Retinal pigment epithelial cell (primary cell): ENCODE measurements at regions not wholly inside any gene's neighbourhood (a gene's known extent, or its start where the extent isn't known, plus 50 kb on each side); places are given as distances from the start of the nearest gene placed in this dataset.

Experiments
- DNase-seq: peaks from one replicate; pipeline ENCODE4 v3.0.0-alpha.2; 2010; ENCODE audit warnings: low read depth
- H3K4me3 ChIP-seq: 2 replicates; pipeline ENCODE4 v1.5.1; 2011; ENCODE audit warnings: mild to moderate bottlenecking, low read length, control low read depth, moderate library complexity
- TF ChIP-seq, protein P1 (sequence below): conservative IDR thresholded peaks from 2 replicates; pipeline ENCODE4 v1.5.1; 2011; ENCODE audit warnings: low read depth, low read length, control low read depth, inconsistent platforms

DNA sequence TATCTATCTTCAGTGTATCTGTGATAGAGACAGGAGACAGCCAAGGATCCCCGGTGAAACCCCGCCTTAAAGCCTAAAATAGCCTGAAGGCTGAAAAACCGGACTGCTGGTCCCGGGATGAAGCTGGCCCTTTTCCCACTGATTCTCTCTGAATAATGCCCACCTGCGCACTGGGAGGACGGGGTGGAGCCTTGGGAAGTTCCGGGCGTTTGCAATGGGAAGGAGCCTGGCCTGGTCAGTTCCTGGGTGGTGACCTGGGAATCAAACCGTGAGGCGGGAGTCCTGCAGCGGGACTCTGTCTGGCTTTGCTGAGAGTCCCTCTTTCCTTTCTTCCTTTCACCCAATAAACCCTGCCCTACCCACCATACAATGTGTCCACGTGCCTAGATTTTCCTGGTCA lies 157.9 kb downstream of the C3orf38 start:
- no peak for DNase-seq
- H3K4me3 ChIP-seq = no peak overlapping the region
- TF ChIP-seq, protein P1, sequence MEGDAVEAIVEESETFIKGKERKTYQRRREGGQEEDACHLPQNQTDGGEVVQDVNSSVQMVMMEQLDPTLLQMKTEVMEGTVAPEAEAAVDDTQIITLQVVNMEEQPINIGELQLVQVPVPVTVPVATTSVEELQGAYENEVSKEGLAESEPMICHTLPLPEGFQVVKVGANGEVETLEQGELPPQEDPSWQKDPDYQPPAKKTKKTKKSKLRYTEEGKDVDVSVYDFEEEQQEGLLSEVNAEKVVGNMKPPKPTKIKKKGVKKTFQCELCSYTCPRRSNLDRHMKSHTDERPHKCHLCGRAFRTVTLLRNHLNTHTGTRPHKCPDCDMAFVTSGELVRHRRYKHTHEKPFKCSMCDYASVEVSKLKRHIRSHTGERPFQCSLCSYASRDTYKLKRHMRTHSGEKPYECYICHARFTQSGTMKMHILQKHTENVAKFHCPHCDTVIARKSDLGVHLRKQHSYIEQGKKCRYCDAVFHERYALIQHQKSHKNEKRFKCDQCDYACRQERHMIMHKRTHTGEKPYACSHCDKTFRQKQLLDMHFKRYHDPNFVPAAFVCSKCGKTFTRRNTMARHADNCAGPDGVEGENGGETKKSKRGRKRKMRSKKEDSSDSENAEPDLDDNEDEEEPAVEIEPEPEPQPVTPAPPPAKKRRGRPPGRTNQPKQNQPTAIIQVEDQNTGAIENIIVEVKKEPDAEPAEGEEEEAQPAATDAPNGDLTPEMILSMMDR = no peak

DNA sequence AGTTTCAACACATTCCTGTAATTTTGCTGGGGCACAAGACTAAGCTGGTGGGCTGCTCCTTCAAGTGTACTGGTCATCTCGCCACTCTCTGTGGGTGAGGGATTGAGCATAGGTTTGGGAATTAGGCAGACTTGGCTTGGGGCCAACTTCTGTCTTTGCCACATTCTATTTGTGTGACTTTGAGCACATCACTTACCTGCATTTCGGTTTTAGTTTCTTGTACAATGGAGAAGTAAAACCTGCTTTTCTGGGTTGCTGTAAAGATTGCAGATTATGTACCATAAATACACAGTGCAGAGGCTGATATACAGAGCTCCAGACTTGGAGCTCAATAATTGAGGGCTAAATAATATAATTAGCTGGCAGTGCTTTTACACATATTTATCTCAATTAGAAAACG lies 162.1 kb downstream of the C3orf38 start:
- TF ChIP-seq, protein P1 = no peak
- DNase-seq = no peak
- H3K4me3 ChIP-seq = no peak overlapping the region

DNA sequence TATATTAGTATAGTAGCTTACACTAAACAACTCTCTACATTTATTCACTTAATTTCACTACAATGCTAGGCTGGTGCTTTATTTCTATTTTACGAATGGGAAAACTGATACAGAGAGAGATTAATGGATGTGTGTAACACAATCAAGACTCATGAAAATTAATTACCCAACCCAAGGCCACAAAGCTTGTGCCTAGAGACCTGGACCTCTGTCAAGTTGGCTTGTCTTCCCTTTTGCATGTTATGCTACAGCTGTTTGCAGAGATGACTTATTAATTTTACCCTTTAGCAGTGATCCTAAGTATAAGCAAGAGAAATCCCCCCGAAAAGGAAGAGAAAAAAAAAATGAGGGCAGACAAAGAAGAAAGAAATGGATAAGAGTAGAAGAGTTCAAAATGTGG lies 162.5 kb downstream of the C3orf38 start:
- TF ChIP-seq, protein P1 = no peak
- no peak overlapping the region for H3K4me3 ChIP-seq
- DNase-seq = no peak

DNA sequence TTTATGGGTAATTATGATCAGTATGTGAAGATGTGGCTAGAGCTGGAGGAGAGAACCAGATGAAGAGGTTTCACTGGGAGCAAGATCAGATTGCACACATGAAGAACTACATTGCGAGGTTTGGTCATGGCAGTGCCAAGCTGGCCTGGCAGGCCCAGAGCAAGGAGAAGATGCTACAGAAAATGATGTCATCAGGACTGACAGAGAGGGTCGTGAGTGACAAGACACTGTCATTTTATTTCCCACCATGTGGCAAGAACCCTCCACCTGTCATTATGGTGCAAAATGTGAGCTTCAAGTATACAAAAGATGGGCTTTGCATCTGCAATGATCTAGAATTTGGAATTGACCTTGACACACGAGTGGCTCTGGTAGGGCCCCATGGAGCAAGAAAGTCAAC lies 168.3 kb downstream of the C3orf38 start:
- DNase-seq = no peak
- TF ChIP-seq, protein P1 = no peak
- no peak overlapping the region for H3K4me3 ChIP-seq

DNA sequence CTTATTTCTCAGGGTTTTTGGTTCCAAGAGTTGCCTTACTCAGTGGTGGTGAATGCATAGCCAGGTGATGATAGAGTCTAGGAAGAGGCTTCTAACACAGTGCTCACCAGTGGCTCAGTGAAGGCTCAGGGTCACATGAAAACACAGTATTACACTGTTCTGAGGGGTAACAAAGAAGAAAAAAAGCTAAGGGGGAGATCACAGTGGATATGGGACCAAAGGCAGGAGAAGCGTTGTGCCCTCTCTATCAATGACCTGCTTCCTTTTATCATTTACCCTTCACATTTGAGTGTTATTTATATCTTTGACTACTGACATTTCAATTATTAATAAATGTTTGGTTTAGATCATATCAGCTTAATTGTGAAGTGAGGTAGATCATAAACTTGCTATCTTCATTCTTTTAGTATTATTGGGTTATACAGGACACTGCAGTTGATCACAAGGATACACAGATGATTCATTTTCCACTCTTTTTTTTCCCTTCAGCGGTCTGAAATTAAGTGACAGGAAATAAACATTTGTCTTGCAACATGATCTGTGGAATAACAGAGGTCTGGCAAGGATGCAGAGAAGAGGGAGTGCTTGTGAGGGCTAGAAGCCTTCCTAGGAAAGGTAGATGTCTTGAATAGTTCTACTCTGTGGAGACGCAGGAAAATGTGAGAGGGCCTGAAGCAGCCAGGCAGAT lies 171.7 kb downstream of the C3orf38 start:
- no peak overlapping the region for H3K4me3 ChIP-seq
- TF ChIP-seq, protein P1 = no peak
- no peak for DNase-seq

DNA sequence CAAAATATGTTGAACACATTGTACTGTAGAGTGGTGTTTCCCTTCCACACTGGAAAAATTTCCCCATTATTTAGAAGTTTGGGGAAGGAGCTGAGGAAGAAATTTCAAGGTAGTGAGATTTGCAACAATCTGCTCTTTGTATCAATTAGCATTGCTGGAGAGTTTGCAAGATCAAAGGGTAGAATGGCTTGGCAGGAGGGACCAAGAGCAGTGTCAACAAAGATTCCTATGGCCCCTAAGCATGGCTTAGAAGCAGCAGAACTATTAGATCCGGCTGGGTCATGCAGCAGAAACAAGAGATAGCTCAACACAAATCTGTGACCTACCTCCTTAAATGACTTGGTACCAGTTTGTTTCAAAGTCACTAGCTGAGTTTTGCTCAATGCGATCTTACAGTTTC lies 175.0 kb downstream of the C3orf38 start:
- no peak for DNase-seq
- H3K4me3 ChIP-seq = no peak overlapping the region
- TF ChIP-seq, protein P1 = no peak

DNA sequence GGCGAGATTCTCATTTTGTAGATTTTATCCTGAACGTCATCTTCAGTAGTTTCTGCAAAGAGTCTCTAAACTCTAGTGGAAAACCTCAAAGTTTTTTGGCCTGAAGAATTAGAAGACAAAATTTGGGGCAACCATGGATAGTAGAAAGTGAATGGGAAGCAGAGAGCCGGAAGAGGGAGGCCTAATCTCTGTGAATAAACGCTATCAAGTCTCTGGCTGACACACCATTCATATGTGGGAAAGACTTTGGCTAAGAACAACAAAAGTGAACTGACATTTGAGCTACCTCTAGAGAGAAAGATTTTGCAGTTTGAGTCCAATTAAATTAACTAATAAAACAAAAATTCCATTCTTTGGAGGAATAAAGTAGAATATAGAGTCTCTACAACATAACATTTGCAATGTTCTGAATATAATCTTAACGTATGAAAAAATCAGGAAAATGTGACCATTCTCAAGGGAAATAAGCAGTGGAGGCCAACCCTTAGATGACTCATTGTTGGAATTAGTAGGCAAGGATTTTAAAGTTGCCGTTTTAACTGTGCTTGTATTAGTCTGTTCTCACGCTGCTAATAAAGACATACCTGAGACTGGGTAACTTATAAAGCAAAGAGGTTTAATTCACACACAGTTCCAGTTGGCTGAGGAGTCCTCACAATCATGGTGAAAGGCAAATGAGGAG lies 184.6 kb downstream of the C3orf38 start:
- H3K4me3 ChIP-seq = no peak overlapping the region
- TF ChIP-seq, protein P1 = no peak
- no peak for DNase-seq
